MM.1S (cell line): ENCODE measurements at regions not wholly inside any gene's neighbourhood (a gene's known extent, or its start where the extent isn't known, plus 50 kb on each side); places are given as distances from the start of the nearest gene placed in this dataset.

Source experiments
- DNase-seq: peaks from one replicate; pipeline ENCODE4 v3.0.0-alpha.2; 2015
- H2AFZ ChIP-seq: fragments of 300-600 bp; sonication (generic); 2 replicates; pipeline ENCODE4 v1.6.0; 2016; ENCODE audit warnings: antibody characterized with exemption, low read length
- H3F3A ChIP-seq: fragments of 300-600 bp; sonication (generic); 2 replicates; pipeline ENCODE4 v1.6.1; 2016; ENCODE audit warnings: mild to moderate bottlenecking, antibody characterized with exemption, low read length, moderate library complexity, mixed read lengths; ENCODE audit not compliant: insufficient read depth
- H3K27ac ChIP-seq: fragments of 300-600 bp; sonication (generic); 2 replicates; pipeline ENCODE4 v1.5.1; 2016; ENCODE audit warnings: mild to moderate bottlenecking, low read length
- H3K27me3 ChIP-seq: fragments of 300-600 bp; sonication (generic); replicated peaks from 2 replicates; pipeline ENCODE4 v1.6.0; 2016; ENCODE audit warnings: low read length; ENCODE audit not compliant: insufficient read depth
- H3K36me3 ChIP-seq: fragments of 300-600 bp; sonication (generic); replicated peaks from 2 replicates; pipeline ENCODE4 v1.6.1; 2016; ENCODE audit warnings: mild to moderate bottlenecking, low read length, mixed read lengths; ENCODE audit not compliant: insufficient read depth
- H3K4me1 ChIP-seq: fragments of 300-600 bp; sonication (generic); 2 replicates; pipeline ENCODE4 v1.6.1; 2016; ENCODE audit warnings: low read length, mixed read lengths
- H3K4me2 ChIP-seq: fragments of 300-600 bp; sonication (generic); 2 replicates; pipeline ENCODE4 v1.6.0; 2016; ENCODE audit warnings: low read depth, low read length
- H3K4me3 ChIP-seq: fragments of 300-600 bp; sonication (generic); 2 replicates; pipeline ENCODE4 v1.5.1; 2016; ENCODE audit warnings: low read length, mixed read lengths
- H3K79me2 ChIP-seq: fragments of 300-600 bp; sonication (generic); 2 replicates; pipeline ENCODE4 v1.6.1; 2016; ENCODE audit warnings: mixed run types, low read length, mixed read lengths
- H3K9ac ChIP-seq: fragments of 300-600 bp; sonication (generic); 2 replicates; pipeline ENCODE4 v1.6.1; 2016; ENCODE audit warnings: low read length, mixed read lengths
- H3K9me2 ChIP-seq: fragments of 300-600 bp; sonication (generic); replicated peaks from 2 replicates; pipeline ENCODE4 v1.6.1; 2016; ENCODE audit warnings: mild to moderate bottlenecking, low read length, mixed read lengths; ENCODE audit not compliant: insufficient read depth
- H3K9me3 ChIP-seq: fragments of 300-600 bp; sonication (generic); replicated peaks from 2 replicates; pipeline ENCODE4 v1.6.1; 2016; ENCODE audit warnings: mild to moderate bottlenecking, low read length, mixed read lengths; ENCODE audit not compliant: insufficient read depth
- H4K20me1 ChIP-seq: fragments of 300-600 bp; sonication (generic); 2 replicates; pipeline ENCODE4 v1.6.1; 2016; ENCODE audit warnings: mild to moderate bottlenecking, low read length, moderate library complexity, mixed read lengths; ENCODE audit not compliant: insufficient read depth
- CTCF ChIP-seq: fragments of 300-600 bp; sonication (generic); IDR thresholded peaks from 2 replicates; pipeline ENCODE4 v1.5.1; 2016; ENCODE audit warnings: antibody characterized with exemption, low read length, mixed read lengths
- EZH2 ChIP-seq: fragments of 300-600 bp; sonication (generic); optimal IDR thresholded peaks from 2 replicates; pipeline ENCODE3; 2017; ENCODE audit warnings: low read depth, mild to moderate bottlenecking, antibody characterized with exemption, low read length, mixed read lengths
- EZH2phosphoT487 ChIP-seq: fragments of 300-600 bp; sonication (generic); IDR thresholded peaks from 2 replicates; pipeline ENCODE4 v1.6.1; 2018; ENCODE audit warnings: antibody characterized with exemption, low read length

GRCh38 chr17:68801335-68802247 lies 153.6 kb downstream of the ABCA8 start:
- no peaks in the 10 kb centered on the region for H3K27me3 ChIP-seq
- no peak overlapping the region for H2AFZ ChIP-seq
- H3F3A ChIP-seq: no peaks in the 10 kb centered on the region
- H3K9me3 ChIP-seq: no peaks in the 10 kb centered on the region
- H3K27ac ChIP-seq: no peak overlapping the region
- no peak for DNase-seq
- no peaks in the 10 kb centered on the region for H3K36me3 ChIP-seq
- H4K20me1 ChIP-seq: no peaks in the 10 kb centered on the region
- H3K79me2 ChIP-seq: no peaks in the 10 kb centered on the region
- H3K4me2 ChIP-seq: no peak overlapping the region
- H3K9me2 ChIP-seq: no peaks in the 10 kb centered on the region
- no peaks in the 10 kb centered on the region for H3K4me1 ChIP-seq
- TF ChIP-seq EZH2 (no peak), CTCF (no peak), EZH2phosphoT487 (no peak)
- no peak overlapping the region for H3K9ac ChIP-seq
- no peak overlapping the region for H3K4me3 ChIP-seq

GRCh38 chr17:68800751-68801150 lies 154.4 kb downstream of the ABCA8 start:
- H3K9me2 ChIP-seq: no peaks in the 10 kb centered on the region
- no peak for TF ChIP-seq EZH2
- H3F3A ChIP-seq: no peaks in the 10 kb centered on the region
- no peak overlapping the region for H3K27ac ChIP-seq
- no peak overlapping the region for H2AFZ ChIP-seq
- H3K36me3 ChIP-seq: no peaks in the 10 kb centered on the region
- H3K27me3 ChIP-seq: no peaks in the 10 kb centered on the region
- no peaks in the 10 kb centered on the region for H4K20me1 ChIP-seq
- no peaks in the 10 kb centered on the region for H3K9me3 ChIP-seq
- H3K4me1 ChIP-seq: no peaks in the 10 kb centered on the region
- H3K4me3 ChIP-seq: no peak overlapping the region
- DNase-seq: no peak
- no peak overlapping the region for H3K9ac ChIP-seq
- no peaks in the 10 kb centered on the region for H3K79me2 ChIP-seq
- H3K4me2 ChIP-seq: no peak overlapping the region

GRCh38 chr17:68794636-68795434 lies 160.4 kb downstream of the ABCA8 start:
- Histone ChIP-seq H3K9me3 (no peaks in the 10 kb centered on the region), H4K20me1 (no peaks in the 10 kb centered on the region), H3K36me3 (no peaks in the 10 kb centered on the region), H3K9me2 (no peaks in the 10 kb centered on the region), H2AFZ (peak overlapping the region; percentile 84), H3K27me3 (no peaks in the 10 kb centered on the region), H3K27ac (no peak overlapping the region; the same call in 1 of the 2 replicates), H3K9ac (peak overlapping the region; percentile 27; the same call in 1 of the 2 replicates), H3K4me2 (peak overlapping the region; percentile 87), H3K4me3 (peak overlapping the region; percentile 48), H3F3A (no peaks in the 10 kb centered on the region), H3K4me1 (no peaks in the 10 kb centered on the region), H3K79me2 (no peaks in the 10 kb centered on the region)
- DNase-seq: peak; percentile 40
- no peak for TF ChIP-seq EZH2phosphoT487
- TF ChIP-seq CTCF: peak; percentile 51
